ENCODE measurements at regions not wholly inside any gene's neighbourhood (a gene's known extent, or its start where the extent isn't known, plus 50 kb on each side); places are given as distances from the start of the nearest gene placed in this dataset.

DNA sequence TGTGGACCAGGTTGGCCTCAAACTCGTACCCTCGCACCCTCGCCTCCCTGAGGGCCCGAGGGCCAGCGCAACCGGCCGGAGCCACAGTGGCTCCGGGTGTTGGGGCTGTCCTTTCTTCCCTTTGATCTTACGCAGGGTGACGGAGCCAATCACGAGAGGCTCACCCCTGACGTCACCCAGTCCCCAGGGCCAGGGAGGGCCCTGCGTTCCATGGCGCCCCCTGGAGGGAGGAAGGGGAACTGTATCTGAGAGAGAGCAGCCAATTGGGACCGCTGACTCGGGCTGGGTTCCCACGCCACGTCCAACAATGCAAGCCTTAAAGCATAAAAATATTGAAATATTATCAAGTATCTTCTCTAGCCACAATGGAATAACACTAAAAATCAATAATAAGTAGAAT, 432.8 kb upstream of the LRRTM4 start:
- H3K36me3 Mint-ChIP-seq (ENCODE audit: insufficient read depth, unreplicated experiment) = no peaks in the 10 kb centered on the region
- TF ChIP-seq, protein P1, sequence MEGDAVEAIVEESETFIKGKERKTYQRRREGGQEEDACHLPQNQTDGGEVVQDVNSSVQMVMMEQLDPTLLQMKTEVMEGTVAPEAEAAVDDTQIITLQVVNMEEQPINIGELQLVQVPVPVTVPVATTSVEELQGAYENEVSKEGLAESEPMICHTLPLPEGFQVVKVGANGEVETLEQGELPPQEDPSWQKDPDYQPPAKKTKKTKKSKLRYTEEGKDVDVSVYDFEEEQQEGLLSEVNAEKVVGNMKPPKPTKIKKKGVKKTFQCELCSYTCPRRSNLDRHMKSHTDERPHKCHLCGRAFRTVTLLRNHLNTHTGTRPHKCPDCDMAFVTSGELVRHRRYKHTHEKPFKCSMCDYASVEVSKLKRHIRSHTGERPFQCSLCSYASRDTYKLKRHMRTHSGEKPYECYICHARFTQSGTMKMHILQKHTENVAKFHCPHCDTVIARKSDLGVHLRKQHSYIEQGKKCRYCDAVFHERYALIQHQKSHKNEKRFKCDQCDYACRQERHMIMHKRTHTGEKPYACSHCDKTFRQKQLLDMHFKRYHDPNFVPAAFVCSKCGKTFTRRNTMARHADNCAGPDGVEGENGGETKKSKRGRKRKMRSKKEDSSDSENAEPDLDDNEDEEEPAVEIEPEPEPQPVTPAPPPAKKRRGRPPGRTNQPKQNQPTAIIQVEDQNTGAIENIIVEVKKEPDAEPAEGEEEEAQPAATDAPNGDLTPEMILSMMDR (IDR thresholded peaks at IDR 0.05; ENCODE audit: insufficient read depth in 1 of 2, low read depth in 1 of 2, low read length in 1 of 2, severe bottlenecking in 1 of 2, unreplicated experiment in 1 of 2) = peak; percentile 32 to 59
- CTCF ChIA-PET = no interaction called here

DNA sequence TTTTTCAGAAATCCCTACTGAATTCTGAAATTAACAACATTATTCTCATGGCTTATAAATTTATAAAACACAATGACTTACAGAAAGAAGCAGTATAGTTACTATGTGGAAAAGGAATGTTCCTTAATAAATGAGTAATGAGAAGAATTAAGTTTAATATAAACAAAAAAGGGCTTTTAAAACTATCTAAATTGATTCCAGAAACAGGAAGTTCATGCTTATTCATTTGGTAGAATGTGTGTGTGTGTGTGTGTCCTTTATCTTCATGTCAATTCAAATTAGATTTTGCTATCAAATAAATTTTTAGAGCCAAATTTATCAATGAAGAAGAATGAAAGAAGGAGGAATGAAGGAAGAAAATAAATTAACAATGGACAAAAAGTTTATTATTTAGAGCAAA, 440.8 kb upstream of the LRRTM4 start:
- no peaks in the 10 kb centered on the region for H3K27me3 Mint-ChIP-seq (ENCODE audit: insufficient read depth, unreplicated experiment)
- no peaks in the 10 kb centered on the region for H3K9me3 Mint-ChIP-seq (ENCODE audit: unreplicated experiment)
- CTCF ChIA-PET = no interaction called here
- DNase-seq = no peak
- no peak overlapping the region for H3K4me3 ChIP-seq (ENCODE audit: low read depth, low read length)
- TF ChIP-seq, protein P1 (IDR thresholded peaks at IDR 0.05; ENCODE audit: insufficient read depth in 1 of 2, low read depth in 1 of 2, low read length in 1 of 2, severe bottlenecking in 1 of 2, unreplicated experiment in 1 of 2) = no peak
- no peaks in the 10 kb centered on the region for H3K4me1 ChIP-seq
- no TSS peak for BruUV-seq (replicated peaks)
- H3K27me3 ChIP-seq (replicated peaks; ENCODE audit: control insufficient read depth, insufficient read depth, low read length) = no peaks in the 10 kb centered on the region
- intact Hi-C loops (cut with micrococcal nuclease; ENCODE audit: unreplicated experiment) = no loop called here
- H3K9me3 ChIP-seq = no peaks in the 10 kb centered on the region
- POLR2A ChIA-PET = no interaction called here
- no peaks in the 10 kb centered on the region for H3K36me3 Mint-ChIP-seq (ENCODE audit: insufficient read depth, unreplicated experiment)
- no peak overlapping the region for H3K4me3 Mint-ChIP-seq (ENCODE audit: unreplicated experiment)
- H3K36me3 ChIP-seq (ENCODE audit: control insufficient read depth, insufficient read depth, low read length) = no peaks in the 10 kb centered on the region
- no peaks in the 10 kb centered on the region for H3K4me1 Mint-ChIP-seq (ENCODE audit: low read depth, unreplicated experiment)
- no peak overlapping the region for H3K27ac Mint-ChIP-seq (ENCODE audit: unreplicated experiment)

More for the DNA sequence above, 432.8 kb upstream of the LRRTM4 start:
- intact Hi-C loops (cut with micrococcal nuclease; ENCODE audit: unreplicated experiment) = no loop called here
- no peaks in the 10 kb centered on the region for H3K27me3 ChIP-seq (replicated peaks; ENCODE audit: control insufficient read depth, insufficient read depth, low read length)
- Mint-ChIP-seq H3K27ac (ENCODE audit: unreplicated experiment) (no peak overlapping the region), H3K9me3 (ENCODE audit: unreplicated experiment) (peaks cover 7% of the 10 kb centered on the region), H3K4me3 (ENCODE audit: unreplicated experiment) (no peak overlapping the region), H3K4me1 (ENCODE audit: low read depth, unreplicated experiment) (no peaks in the 10 kb centered on the region), H3K27me3 (ENCODE audit: insufficient read depth, unreplicated experiment) (no peaks in the 10 kb centered on the region)
- no peak for DNase-seq
- POLR2A ChIA-PET = no interaction called here
- no peak overlapping the region for H3K4me3 ChIP-seq (ENCODE audit: low read depth, low read length)
- H3K9me3 ChIP-seq = no peaks in the 10 kb centered on the region
- no TSS peak for BruUV-seq (replicated peaks)
- no peaks in the 10 kb centered on the region for H3K4me1 ChIP-seq
- H3K36me3 ChIP-seq (ENCODE audit: control insufficient read depth, insufficient read depth, low read length) = no peaks in the 10 kb centered on the region

DNA sequence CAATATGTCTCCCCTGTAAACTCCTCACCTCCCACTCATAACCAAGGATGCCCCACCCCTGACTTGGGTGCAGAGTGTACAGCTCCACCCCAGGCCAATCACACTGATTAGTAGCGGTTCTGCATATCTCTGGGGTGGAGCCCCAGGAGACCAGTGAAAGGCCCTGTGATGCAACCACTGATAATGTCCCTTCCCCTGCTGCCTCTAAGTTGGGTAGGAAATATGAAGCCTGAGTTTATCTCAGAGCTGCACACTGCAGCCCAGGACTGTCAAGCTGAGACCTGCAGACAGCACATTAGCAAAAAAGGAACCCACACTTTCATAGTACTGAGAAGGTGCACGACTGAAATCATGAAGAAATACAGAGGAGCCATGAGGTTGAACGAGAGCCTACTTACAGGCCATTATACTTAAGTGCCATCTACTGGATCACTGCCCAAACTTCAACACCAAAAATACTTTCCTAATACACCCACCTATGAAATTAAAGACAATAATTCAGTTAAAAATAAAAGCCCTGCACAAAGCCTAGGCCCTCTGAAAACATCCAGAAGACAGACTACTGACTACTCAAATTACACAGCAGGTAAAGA, 455.4 kb upstream of the LRRTM4 start:
- POLR2A ChIA-PET = no interaction called here
- Histone ChIP-seq H3K4me1 (no peaks in the 10 kb centered on the region), H3K4me3 (ENCODE audit: low read depth, low read length) (no peak overlapping the region), H3K9me3 (0 out of 2 replicates have a peak, but pooled peaks cover 1% of the 10 kb centered on the region), H3K36me3 (ENCODE audit: control insufficient read depth, insufficient read depth, low read length) (no peaks in the 10 kb centered on the region), H3K27me3 (replicated peaks; ENCODE audit: control insufficient read depth, insufficient read depth, low read length) (no peaks in the 10 kb centered on the region)
- no peaks in the 10 kb centered on the region for H3K27me3 Mint-ChIP-seq (ENCODE audit: insufficient read depth, unreplicated experiment)
- TF ChIP-seq, protein P1 (IDR thresholded peaks at IDR 0.05; ENCODE audit: insufficient read depth in 1 of 2, low read depth in 1 of 2, low read length in 1 of 2, severe bottlenecking in 1 of 2, unreplicated experiment in 1 of 2) = peak; percentile 22 to 28
- H3K4me1 Mint-ChIP-seq (ENCODE audit: low read depth, unreplicated experiment) = no peaks in the 10 kb centered on the region
- CTCF ChIA-PET = no interaction called here
- intact Hi-C loops (cut with micrococcal nuclease; ENCODE audit: unreplicated experiment) = loop anchor here (2.0 to 10.0 kb wide), 6 partner anchors 240 to 1025 kb away; no protein-coding TSS in a partner anchor
- peak in 1 of 2 experiments; percentile 12 for DNase-seq
- no peak overlapping the region for H3K27ac Mint-ChIP-seq (ENCODE audit: unreplicated experiment)
- BruUV-seq (replicated peaks) = no TSS peak
- no peaks in the 10 kb centered on the region for H3K36me3 Mint-ChIP-seq (ENCODE audit: insufficient read depth, unreplicated experiment)
- no peaks in the 10 kb centered on the region for H3K9me3 Mint-ChIP-seq (ENCODE audit: unreplicated experiment)
- H3K4me3 Mint-ChIP-seq (ENCODE audit: unreplicated experiment) = no peak overlapping the region
